SU-DHL-6 (cell line): ENCODE measurements at regions not wholly inside any gene's neighbourhood (a gene's known extent, or its start where the extent isn't known, plus 50 kb on each side); places are given as distances from the start of the nearest gene placed in this dataset.

Experiments
- H2AFZ ChIP-seq: fragments of 200-600 bp; sonication (generic); 2 replicates; pipeline ENCODE4 v1.6.1; 2014; ENCODE audit warnings: low read depth, mild to moderate bottlenecking, moderate library complexity, mixed read lengths, antibody characterized with exemption, low read length; ENCODE audit not compliant: severe bottlenecking
- H3F3A ChIP-seq: fragments of 200-600 bp; shearing (Covaris generic); 2 replicates; pipeline ENCODE4 v1.6.0; 2016; ENCODE audit warnings: antibody characterized with exemption, mild to moderate bottlenecking; ENCODE audit not compliant: insufficient read depth
- H3K27ac ChIP-seq: fragments of 200-600 bp; sonication (generic); 2 replicates; pipeline ENCODE4 v1.5.1; 2016; ENCODE audit warnings: low read depth, mild to moderate bottlenecking, low read length, moderate library complexity, mixed read lengths
- H3K27me3 ChIP-seq: fragments of 200-600 bp; sonication (generic), shearing (Covaris generic); 2 replicates; pipeline ENCODE4 v1.6.0; 2014; ENCODE audit warnings: mild to moderate bottlenecking, low read length
- H3K36me3 ChIP-seq: fragments of 200-600 bp; sonication (generic); 2 replicates; pipeline ENCODE4 v1.6.1; 2014; ENCODE audit warnings: mild to moderate bottlenecking, low read length, mixed read lengths
- H3K4me2 ChIP-seq: fragments of 300-600, 200-600 bp; shearing (Covaris generic), sonication (generic); 2 replicates; pipeline ENCODE4 v1.6.0; 2014; ENCODE audit warnings: low read length, low read depth, mild to moderate bottlenecking; ENCODE audit not compliant: poor library complexity, severe bottlenecking
- H3K4me3 ChIP-seq: fragments of 200-600 bp; sonication (generic); 2 replicates; pipeline ENCODE4 v1.5.1; 2014; ENCODE audit warnings: antibody characterized with exemption, low read length, mild to moderate bottlenecking, mixed read lengths; ENCODE audit not compliant: insufficient read depth, poor library complexity, severe bottlenecking
- H3K79me2 ChIP-seq: fragments of 200-600 bp; sonication (generic); 2 replicates; pipeline ENCODE4 v1.6.1; 2014; ENCODE audit warnings: mild to moderate bottlenecking, low read length, moderate library complexity; ENCODE audit not compliant: insufficient read depth
- H3K9ac ChIP-seq: fragments of 200-600 bp; sonication (generic); 2 replicates; pipeline ENCODE4 v1.7.0; 2014; ENCODE audit warnings: mild to moderate bottlenecking, low read length
- H3K9me2 ChIP-seq: fragments of 200-600 bp; sonication (generic); replicated peaks from 2 replicates; pipeline ENCODE4 v1.6.1; 2014; ENCODE audit warnings: low read length; ENCODE audit not compliant: insufficient read depth
- H3K9me3 ChIP-seq: fragments of 200-600 bp; sonication (generic); 2 replicates; pipeline ENCODE4 v1.6.1; 2014; ENCODE audit warnings: low read length, mixed read lengths; ENCODE audit not compliant: insufficient read depth
- H4K20me1 ChIP-seq: fragments of 200-600 bp; sonication (generic); 2 replicates; pipeline ENCODE4 v1.6.1; 2014; ENCODE audit warnings: low read depth, mild to moderate bottlenecking, antibody characterized with exemption, low read length, moderate library complexity, mixed read lengths
- CTCF ChIP-seq: fragments of 200-600 bp; sonication (generic); IDR thresholded peaks from one replicate; pipeline ENCODE4 v1.5.1; 2017; ENCODE audit warnings: antibody characterized with exemption, mild to moderate bottlenecking, low read length, moderate library complexity; ENCODE audit not compliant: insufficient read depth, poor library complexity, severe bottlenecking
- EZH2phosphoT487 ChIP-seq: fragments of 200-600 bp; sonication (generic), shearing (Covaris generic); conservative IDR thresholded peaks from 2 replicates; pipeline ENCODE4 v1.6.1; 2018; ENCODE audit warnings: mild to moderate bottlenecking, antibody characterized with exemption, low read length, moderate library complexity, mixed read lengths

GRCh38 chr2:78120275-78120674, 598.1 kb upstream of the LRRTM4 start:
- no peak overlapping the region for H3K4me3 ChIP-seq
- H3F3A ChIP-seq = no peaks in the 10 kb centered on the region

GRCh38 chr2:78125042-78125441, 602.9 kb upstream of the LRRTM4 start:
- Histone ChIP-seq H3F3A (no peaks in the 10 kb centered on the region), H3K36me3 (no peaks in the 10 kb centered on the region), H3K27me3 (no peaks in the 10 kb centered on the region), H3K9ac (no peak overlapping the region), H3K4me2 (no peak overlapping the region), H3K4me3 (no peak overlapping the region), H3K9me3 (no peaks in the 10 kb centered on the region), H4K20me1 (no peaks in the 10 kb centered on the region), H2AFZ (no peak overlapping the region), H3K79me2 (no peaks in the 10 kb centered on the region), H3K27ac (no peak overlapping the region), H3K9me2 (no peaks in the 10 kb centered on the region)
- TF ChIP-seq CTCF (no peak), EZH2phosphoT487 (no peak)

More at GRCh38 chr2:78120275-78120674, 598.1 kb upstream of the LRRTM4 start:
- TF ChIP-seq CTCF = no peak
- no peak for TF ChIP-seq EZH2phosphoT487
- no peaks in the 10 kb centered on the region for H3K36me3 ChIP-seq
- H3K9me2 ChIP-seq = no peaks in the 10 kb centered on the region
- no peak overlapping the region for H2AFZ ChIP-seq
- no peak overlapping the region for H3K4me2 ChIP-seq
- no peak overlapping the region for H3K9ac ChIP-seq
- no peaks in the 10 kb centered on the region for H3K27me3 ChIP-seq
- H3K27ac ChIP-seq = no peak overlapping the region
- no peaks in the 10 kb centered on the region for H3K9me3 ChIP-seq
- H4K20me1 ChIP-seq = no peaks in the 10 kb centered on the region
- H3K79me2 ChIP-seq = no peaks in the 10 kb centered on the region

GRCh38 chr2:78127424-78127823, 605.2 kb upstream of the LRRTM4 start:
- Histone ChIP-seq H3K27me3 (no peaks in the 10 kb centered on the region), H2AFZ (no peak overlapping the region), H3K4me3 (no peak overlapping the region), H3K79me2 (no peaks in the 10 kb centered on the region), H3K9me3 (no peaks in the 10 kb centered on the region), H3K36me3 (no peaks in the 10 kb centered on the region), H3K27ac (no peak overlapping the region), H4K20me1 (no peaks in the 10 kb centered on the region), H3K4me2 (no peak overlapping the region), H3F3A (no peaks in the 10 kb centered on the region), H3K9me2 (no peaks in the 10 kb centered on the region), H3K9ac (no peak overlapping the region)
- TF ChIP-seq CTCF (no peak), EZH2phosphoT487 (no peak)
